H1 (cell line): ENCODE measurements at regions not wholly inside any gene's neighbourhood (a gene's known extent, or its start where the extent isn't known, plus 50 kb on each side); places are given as distances from the start of the nearest gene placed in this dataset.

Source experiments
- CTCF ChIA-PET: fragments of 300-600 bp; sonication (Branson Sonifier 250); formaldehyde crosslinking; loops from one replicate; lab custom pipeline; 2021; ENCODE audit not compliant: partially characterized antibody; lab: Charles Lee
- POLR2A ChIA-PET: fragments of 300-600 bp; sonication (Branson Sonifier 250); formaldehyde crosslinking; loops from one replicate; lab custom pipeline; 2021; ENCODE audit warnings: inconsistent platforms; ENCODE audit not compliant: partially characterized antibody; lab: Charles Lee
- DNase-seq, 2 experiments: peaks; one replicate each; pipeline versions ENCODE4 v3.0.0 to v3.0.0-alpha.2; 2010 to 2022; ENCODE audit warnings: low spot score in 2 of 2, low read depth in 1 of 2, mixed read lengths in 1 of 2
- FAIRE-seq: peaks from 2 replicates; lab custom pipeline; 2011; peaks lifted over from hg19 to GRCh38; lab: Jason Lieb, UNC
- H2AFZ ChIP-seq: 2 replicates; pipeline ENCODE4 v1.8.1; 2012; ENCODE audit warnings: low read length, inconsistent platforms
- H2AK5ac ChIP-seq: 2 replicates; pipeline ENCODE4 v1.6.1; 2013; ENCODE audit warnings: low read depth, low read length
- H2BK120ac ChIP-seq: replicated peaks from 2 replicates; pipeline ENCODE3; 2013; ENCODE audit warnings: low read depth, low read length, inconsistent platforms
- H2BK12ac ChIP-seq: 2 replicates; pipeline ENCODE4 v1.6.1; 2013; ENCODE audit warnings: low read depth, low read length
- H2BK15ac ChIP-seq: 2 replicates; pipeline ENCODE4 v1.6.1; 2013; ENCODE audit warnings: low read length
- H2BK20ac ChIP-seq: 2 replicates; pipeline ENCODE4 v1.6.1; 2013; ENCODE audit warnings: low read length
- H2BK5ac ChIP-seq: 2 replicates; pipeline ENCODE4 v1.6.1; 2013; ENCODE audit warnings: low read depth, low read length
- H3K14ac ChIP-seq: 2 replicates; pipeline ENCODE4 v1.6.1; 2013; ENCODE audit warnings: inconsistent platforms; ENCODE audit not compliant: insufficient read length
- H3K18ac ChIP-seq: 2 replicates; pipeline ENCODE4 v1.6.1; 2013; ENCODE audit warnings: low read length; ENCODE audit errors: extremely low read depth
- H3K23ac ChIP-seq: 2 replicates; pipeline ENCODE4 v1.6.1; 2013; ENCODE audit warnings: inconsistent platforms; ENCODE audit not compliant: insufficient read length
- H3K23me2 ChIP-seq: 2 replicates; pipeline ENCODE4 v1.6.1; 2013; ENCODE audit warnings: low read depth, low read length
- H3K27ac ChIP-seq: 2 replicates; pipeline ENCODE4 v1.6.1; 2011; ENCODE audit warnings: low read depth, low read length, inconsistent platforms
- H3K27me3 ChIP-seq, 4 experiments: replicated peaks in 1 of 4; 1 replicate in 1 of 4; 2 replicates in 3 of 4; pipeline versions ENCODE4 v1.6.1 to v1.8.1; 2011 to 2013; ENCODE audit warnings: low read length in 3 of 4, mild to moderate bottlenecking in 3 of 4, inconsistent platforms in 2 of 4, mixed read lengths in 2 of 4, moderate library complexity in 1 of 4; ENCODE audit not compliant: control insufficient read depth in 3 of 4, insufficient read depth in 3 of 4; ENCODE audit errors: extremely low read depth in 1 of 4
- H3K36me3 ChIP-seq, 4 experiments: 2 replicates each; pipeline versions ENCODE4 v1.6.1 to v1.8.1; 2011 to 2013; ENCODE audit warnings: mild to moderate bottlenecking in 4 of 4, low read length in 3 of 4, moderate library complexity in 2 of 4, control low read depth in 1 of 4, inconsistent platforms in 1 of 4; ENCODE audit not compliant: insufficient read depth in 4 of 4, control insufficient read depth in 2 of 4
- H3K4ac ChIP-seq: replicated peaks from 2 replicates; pipeline ENCODE3; 2013; ENCODE audit warnings: low read length, low read depth, mixed read lengths, inconsistent platforms; ENCODE audit not compliant: insufficient read length
- H3K4me1 ChIP-seq, 4 experiments: replicated peaks in 1 of 4; 1 replicate in 1 of 4; 2 replicates in 3 of 4; pipeline versions ENCODE4 v1.6.1 to v1.8.1; 2011 to 2013; ENCODE audit warnings: low read length in 3 of 4, inconsistent platforms in 2 of 4, mixed read lengths in 1 of 4; ENCODE audit not compliant: insufficient read depth in 4 of 4, control insufficient read depth in 3 of 4
- H3K4me2 ChIP-seq, 2 experiments: 2 replicates each; pipeline versions ENCODE4 v1.6.1 to v1.8.1; 2011 to 2013; ENCODE audit warnings: low read depth in 2 of 2, low read length in 2 of 2, control low read depth in 1 of 2, inconsistent platforms in 1 of 2, mild to moderate bottlenecking in 1 of 2; ENCODE audit not compliant: insufficient read depth in 1 of 2
- H3K4me3 ChIP-seq, 4 experiments: fragments of 200-600, 300-600 bp in 1 of 4; sonication (generic), shearing (Covaris generic), sonication (Bioruptor Twin) in 1 of 4; 2 replicates each; pipeline versions ENCODE4 v1.5.1 to v1.8.1; 2011 to 2016; ENCODE audit warnings: low read length in 4 of 4, low read depth in 3 of 4, control low read depth in 2 of 4, inconsistent platforms in 2 of 4, mild to moderate bottlenecking in 2 of 4, mixed read lengths in 1 of 4, moderate library complexity in 1 of 4; ENCODE audit not compliant: insufficient read depth in 2 of 4; ENCODE audit errors: extremely low read depth in 1 of 4
- H3K56ac ChIP-seq: replicated peaks from 2 replicates; pipeline ENCODE3; 2013; ENCODE audit warnings: low read depth, mild to moderate bottlenecking, mixed read lengths, low read length, inconsistent platforms; ENCODE audit not compliant: insufficient read length
- H3K79me1 ChIP-seq: 2 replicates; pipeline ENCODE4 v1.6.1; 2013; ENCODE audit warnings: low read depth, low read length, control low read depth
- H3K79me2 ChIP-seq, 2 experiments: 2 replicates each; pipeline versions ENCODE4 v1.6.1 to v1.8.1; 2012 to 2013; ENCODE audit warnings: low read length in 2 of 2, mild to moderate bottlenecking in 2 of 2, inconsistent platforms in 1 of 2; ENCODE audit not compliant: insufficient read depth in 2 of 2, control insufficient read depth in 1 of 2
- H3K9ac ChIP-seq, 4 experiments: replicated peaks in 1 of 4; 1 replicate in 1 of 4; 2 replicates in 3 of 4; pipeline versions ENCODE4 v1.6.1 to v1.8.1; 2011 to 2013; ENCODE audit warnings: low read depth in 3 of 4, low read length in 3 of 4, control low read depth in 2 of 4, mild to moderate bottlenecking in 2 of 4, moderate library complexity in 2 of 4, inconsistent platforms in 1 of 4; ENCODE audit errors: extremely low read depth in 1 of 4
- H3K9me3 ChIP-seq, 2 experiments: 2 replicates each; pipeline versions ENCODE4 v1.6.1 to v1.8.1; 2012 to 2013; ENCODE audit warnings: mild to moderate bottlenecking in 2 of 2, moderate library complexity in 2 of 2, control low read depth in 1 of 2, inconsistent platforms in 1 of 2, low read depth in 1 of 2, low read length in 1 of 2, mixed read lengths in 1 of 2; ENCODE audit not compliant: insufficient read depth in 2 of 2
- H4K20me1 ChIP-seq, 2 experiments: replicated peaks in 1 of 2; 2 replicates each; pipeline versions ENCODE3 to v1.8.1; 2011 to 2013; ENCODE audit warnings: inconsistent platforms in 2 of 2, low read length in 2 of 2, mild to moderate bottlenecking in 1 of 2; ENCODE audit not compliant: insufficient read depth in 2 of 2, control insufficient read depth in 1 of 2
- H4K5ac ChIP-seq: 2 replicates; pipeline ENCODE4 v1.6.1; 2013; ENCODE audit warnings: low read length, low read depth, mixed read lengths, inconsistent platforms; ENCODE audit not compliant: insufficient read length
- H4K8ac ChIP-seq: 2 replicates; pipeline ENCODE4 v1.8.0; 2013; ENCODE audit warnings: mild to moderate bottlenecking, moderate library complexity, low read length, inconsistent platforms; ENCODE audit not compliant: insufficient read depth; ENCODE audit errors: extremely low read depth
- H4K91ac ChIP-seq: replicated peaks from 2 replicates; pipeline ENCODE3; 2013; ENCODE audit warnings: low read length, mixed read lengths, inconsistent platforms; ENCODE audit not compliant: insufficient read length
- BACH1 ChIP-seq: IDR thresholded peaks from 2 replicates; pipeline ENCODE4 v1.6.1; 2012; ENCODE audit warnings: low read length, improper control_type of control experiment
- BRCA1 ChIP-seq: IDR thresholded peaks from 2 replicates; pipeline ENCODE4 v1.6.1; 2012; ENCODE audit warnings: low read depth, low read length, improper control_type of control experiment
- EP300 ChIP-seq, 2 experiments: IDR thresholded peaks; 1 replicate in 1 of 2; 2 replicates in 1 of 2; pipeline ENCODE4 v1.6.1; 2011 to 2012; ENCODE audit warnings: low read depth in 2 of 2, low read length in 2 of 2, mild to moderate bottlenecking in 2 of 2, borderline replicate concordance in 1 of 2, inconsistent platforms in 1 of 2, moderate library complexity in 1 of 2
- EZH2 ChIP-seq: fragments of 200-600 bp; sonication (generic); IDR thresholded peaks from 2 replicates; pipeline ENCODE4 v1.7.1; 2012; ENCODE audit warnings: low read depth, mild to moderate bottlenecking, moderate library complexity, low read length, inconsistent platforms; ENCODE audit not compliant: severe bottlenecking
- GTF2F1 ChIP-seq: IDR thresholded peaks from 2 replicates; pipeline ENCODE4 v1.6.1; 2012; ENCODE audit warnings: low read depth, low read length, improper control_type of control experiment, borderline replicate concordance
- KDM1A ChIP-seq: fragments of 200-600, 300-600 bp; sonication (generic); IDR thresholded peaks from 2 replicates; pipeline ENCODE4 v1.7.1; 2016; ENCODE audit warnings: mild to moderate bottlenecking, low read length, borderline replicate concordance
- NANOG ChIP-seq: IDR thresholded peaks from 2 replicates; pipeline ENCODE4 v1.6.1; 2011; ENCODE audit warnings: low read length, low read depth, mild to moderate bottlenecking, inconsistent platforms; ENCODE audit not compliant: insufficient read depth, poor library complexity, severe bottlenecking
- NRF1 ChIP-seq: IDR thresholded peaks from 2 replicates; pipeline ENCODE4 v1.6.1; 2011; ENCODE audit warnings: mild to moderate bottlenecking, low read depth, low read length, improper control_type of control experiment
- RAD21 ChIP-seq, 2 experiments: IDR thresholded peaks in 1 of 2; conservative IDR thresholded peaks in 1 of 2; 2 replicates each; pipeline ENCODE4 v1.6.1; 2011; ENCODE audit warnings: low read depth in 2 of 2, low read length in 2 of 2, improper control_type of control experiment in 1 of 2, inconsistent platforms in 1 of 2, mild to moderate bottlenecking in 1 of 2, moderate library complexity in 1 of 2
- RNF2 ChIP-seq: fragments of 200-900, 300-1000 bp; sonication (generic); IDR thresholded peaks from 2 replicates; pipeline ENCODE4 v1.7.1; 2016; ENCODE audit warnings: borderline replicate concordance, low read depth, mild to moderate bottlenecking, antibody characterized with exemption, low read length; ENCODE audit not compliant: poor library complexity, severe bottlenecking; ENCODE audit errors: missing control alignments
- SAP30 ChIP-seq: fragments of 300-600 bp; sonication (generic); IDR thresholded peaks from 2 replicates; pipeline ENCODE4 v1.7.1; 2012; ENCODE audit warnings: low read length, moderate library complexity, mild to moderate bottlenecking, inconsistent platforms; ENCODE audit not compliant: insufficient read depth, insufficient replicate concordance
- USF2 ChIP-seq: IDR thresholded peaks from 2 replicates; pipeline ENCODE4 v1.6.1; 2011; ENCODE audit warnings: low read length, improper control_type of control experiment
- WGBS, 2 experiments: shearing (Covaris generic) in 1 of 2; methylation state at CpG; one replicate each; pipeline versions ENCODE4 v1.1.6 to v1.1.7; 2013 to 2015; ENCODE audit warnings: low lambda C conversion rate in 2 of 2, mixed read lengths in 2 of 2, inconsistent platforms in 1 of 2, low coverage in 1 of 2, missing lambda C conversion rate in 1 of 2; ENCODE audit not compliant: insufficient replicate concordance in 2 of 2, insufficient coverage in 1 of 2, insufficient read length in 1 of 2; ENCODE audit errors: extremely low coverage in 1 of 2, missing lambda C conversion rate in 1 of 2; 5-methylcytosine and 5-hydroxymethylcytosine counted together

DNA sequence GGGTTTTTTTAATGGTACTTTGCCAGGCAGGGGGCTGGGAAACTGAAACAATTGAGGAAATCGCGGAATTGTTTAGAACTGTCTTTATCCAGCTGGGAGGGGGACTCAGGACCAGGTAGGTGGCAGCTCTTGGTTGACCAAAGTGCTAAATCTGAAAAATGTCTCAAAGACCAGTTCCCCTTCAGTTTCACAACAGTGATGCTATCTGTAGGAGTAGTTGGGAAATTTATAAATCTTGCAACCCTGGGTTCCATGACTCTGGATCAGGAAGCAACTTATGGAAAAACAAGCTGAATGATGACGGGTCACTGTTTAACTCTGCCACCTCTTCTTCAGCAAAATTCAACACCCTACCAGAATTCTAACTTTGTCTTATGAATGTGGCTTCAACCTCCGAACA, 99.7 kb downstream of the FAM50B start:
- Histone ChIP-seq H2BK120ac (no peak overlapping the region), H3K79me2 (no peaks in the 10 kb centered on the region), H3K56ac (no peak overlapping the region), H2AFZ (no peak overlapping the region), H3K79me1 (no peaks in the 10 kb centered on the region), H3K4me3 (no peak overlapping the region), H3K4ac (no peak overlapping the region), H3K23me2 (no peaks in the 10 kb centered on the region), H4K91ac (no peak overlapping the region), H3K9ac (no peak overlapping the region), H2AK5ac (no peak overlapping the region), H3K27ac (no peak overlapping the region), H2BK15ac (no peak overlapping the region), H3K23ac (no peak overlapping the region), H2BK5ac (no peak overlapping the region), H3K9me3 (no peaks in the 10 kb centered on the region), H2BK20ac (no peak overlapping the region), H2BK12ac (no peak overlapping the region), H4K5ac (no peak overlapping the region), H3K4me1 (peaks cover 0 to 6% (median 2%) of the 10 kb centered on the region in 4 experiments; a peak in 1 of 7 replicates), H3K18ac (no peak overlapping the region), H3K36me3 (no peaks in the 10 kb centered on the region), H4K20me1 (no peaks in the 10 kb centered on the region), H4K8ac (no peak overlapping the region), H3K27me3 (no peaks in the 10 kb centered on the region), H3K14ac (no peak overlapping the region), H3K4me2 (no peak overlapping the region)
- DNase-seq (no peak), FAIRE-seq (no peak)
- CTCF ChIA-PET: interaction anchor here (1.0 to 2.1 kb wide), 10 partner anchors 9 to 201 kb away, joined by 3 to 15 read pairs (median 4); partner anchors contain the start of gene FAM50B
- WGBS, 2 experiments: 86% methylated on average over 4 of the region's 4 CpGs; no CpG with 5 or more reads in 1 of the 2 experiments
- POLR2A ChIA-PET: no interaction called here
- TF ChIP-seq EZH2 (no peak), EP300 (IDR thresholded peaks at IDR 0.05; ENCODE audit: borderline replicate concordance in 1 of 2, low read depth in 2 of 2, low read length in 2 of 2) (no peak), RAD21 (IDR thresholded peaks at IDR 0.05 in 1 of 2, conservative IDR thresholded peaks at IDR 0.05 in 1 of 2; ENCODE audit: low read depth in 2 of 2, low read length in 2 of 2) (no peak), RNF2 (no peak), BRCA1 (no peak), NRF1 (no peak), BACH1 (no peak), KDM1A (no peak), SAP30 (no peak), NANOG (no peak), USF2 (no peak), GTF2F1 (no peak)
